GM12878 (cell line): ENCODE measurements at regions not wholly inside any gene's neighbourhood (a gene's known extent, or its start where the extent isn't known, plus 50 kb on each side); places are given as distances from the start of the nearest gene placed in this dataset.
A peak's percentile ranks its signal among the peaks of the same experiment; 100 is the strongest.

Experiments used
- ATAC-seq: fragments of 200-7000 bp; cut with Tn5 transposase; 3 replicates; pipeline ENCODE4 v1.9.1; 2020; ENCODE audit warnings: mild to moderate bottlenecking, moderate library complexity
- BruUV-seq: library from RNA; stranded (reverse); fragments of 400-500 nt; replicated peaks from 2 replicates; lab custom pipeline; 2021; lab: Mats Ljungman, UMichigan
- CTCF ChIA-PET: fragments of 300-600 bp; sonication (Branson Sonifier 250); formaldehyde crosslinking; extraction: SDS; loops from one replicate; lab custom pipeline; 2021; ENCODE audit warnings: inconsistent platforms; lab: Yijun Ruan, JAX
- POLR2A ChIA-PET: fragments of 350-600 bp; formaldehyde crosslinking; extraction: SDS; loops from one replicate; lab custom pipeline; 2021; ENCODE audit warnings: inconsistent platforms; lab: Charles Lee
- RAD21 ChIA-PET: fragments of 300-600 bp; sonication (Branson Sonifier 250); formaldehyde crosslinking; loops from one replicate; lab custom pipeline; 2023; ENCODE audit warnings: antibody characterized with exemption; ENCODE audit not compliant: unreplicated experiment; lab: Charles Lee
- SMC1A ChIA-PET: fragments of 300-600 bp; sonication (Branson Sonifier 250); formaldehyde crosslinking; loops from one replicate; lab custom pipeline; 2023; ENCODE audit not compliant: unreplicated experiment, uncharacterized antibody; lab: Charles Lee
- DNase-seq: peaks from one replicate; pipeline ENCODE4 v3.0.0-alpha.2; 2011; ENCODE audit warnings: low read depth, low spot score
- FAIRE-seq: peaks from 3 replicates; lab custom pipeline; 2011; peaks lifted over from hg19 to GRCh38; lab: Jason Lieb, UNC
- H2AFZ ChIP-seq: 2 replicates; pipeline ENCODE4 v1.6.0; 2011; ENCODE audit warnings: low read depth, low read length, control low read depth; ENCODE audit not compliant: control insufficient read depth
- H3K27ac ChIP-seq: 2 replicates; pipeline ENCODE4 v1.5.1; 2011; ENCODE audit warnings: control low read depth; ENCODE audit not compliant: control insufficient read depth, insufficient read depth
- H3K27me3 ChIP-seq, 2 experiments: replicated peaks in 1 of 2; 2 replicates each; pipeline versions ENCODE4 v1.6.0 to v1.6.1; 2011; ENCODE audit warnings: low read length in 1 of 2; ENCODE audit not compliant: control insufficient read depth in 2 of 2, insufficient read depth in 2 of 2
- H3K36me3 ChIP-seq, 2 experiments: 2 replicates each; pipeline ENCODE4 v1.5.1; 2011; ENCODE audit warnings: low read length in 1 of 2; ENCODE audit not compliant: control insufficient read depth in 2 of 2, insufficient read depth in 2 of 2
- H3K4me1 ChIP-seq: 2 replicates; pipeline ENCODE4 v1.6.1; 2011; ENCODE audit warnings: mild to moderate bottlenecking, low read length, moderate library complexity, mixed read lengths; ENCODE audit not compliant: control insufficient read depth, insufficient read depth
- H3K4me2 ChIP-seq: 2 replicates; pipeline ENCODE4 v1.6.0; 2011; ENCODE audit warnings: control low read depth; ENCODE audit not compliant: control insufficient read depth, insufficient read depth
- H3K4me3 ChIP-seq: fragments of 200-600 bp; sonication (generic); 2 replicates; pipeline ENCODE4 v1.5.1; 2016
- H3K79me2 ChIP-seq: 2 replicates; pipeline ENCODE4 v1.6.0; 2011; ENCODE audit warnings: low read length; ENCODE audit not compliant: control insufficient read depth, insufficient read depth
- H3K9ac ChIP-seq: 2 replicates; pipeline ENCODE4 v1.8.0; 2011; ENCODE audit warnings: low read length, control low read depth, mixed read lengths; ENCODE audit not compliant: control insufficient read depth, insufficient read depth
- H3K9me3 ChIP-seq: replicated peaks from 3 replicates; pipeline ENCODE4 v1.5.1; 2011; ENCODE audit warnings: mild to moderate bottlenecking, low read length; ENCODE audit not compliant: control insufficient read depth, insufficient read depth
- H4K20me1 ChIP-seq: 2 replicates; pipeline ENCODE4 v1.6.0; 2011; ENCODE audit not compliant: control insufficient read depth, insufficient read depth
- ASH2L ChIP-seq: fragments of 300-600, 200-600 bp; sonication (generic); IDR thresholded peaks from 2 replicates; pipeline ENCODE4 v1.6.1; 2017; ENCODE audit warnings: low read depth, mild to moderate bottlenecking, borderline replicate concordance
- E4F1 ChIP-seq: fragments of 450-650 bp; IDR thresholded peaks from 2 replicates; pipeline ENCODE4 v1.6.1; 2018; ENCODE audit warnings: borderline replicate concordance, mild to moderate bottlenecking; ENCODE audit not compliant: partially characterized antibody
- EP300 ChIP-seq, 2 experiments: fragments of 150-350 bp in 1 of 2; IDR thresholded peaks; 2 replicates each; pipeline ENCODE4 v1.6.1; 2011 to 2012; ENCODE audit warnings: low read depth in 2 of 2, low read length in 2 of 2, borderline replicate concordance in 1 of 2, improper control_type of control experiment in 1 of 2, inconsistent platforms in 1 of 2; ENCODE audit not compliant: control insufficient read depth in 1 of 2
- EZH2 ChIP-seq: IDR thresholded peaks from 2 replicates; pipeline ENCODE4 v1.6.1; 2012; ENCODE audit warnings: low read depth, mild to moderate bottlenecking, control low read depth, inconsistent platforms, low read length, borderline replicate concordance; ENCODE audit not compliant: control insufficient read depth
- FOXK2 ChIP-seq: fragments of 450-650 bp; IDR thresholded peaks from 2 replicates; pipeline ENCODE4 v1.6.1; 2017; ENCODE audit warnings: mild to moderate bottlenecking, moderate library complexity
- GATAD2B ChIP-seq: fragments of 450-650 bp; conservative IDR thresholded peaks from 2 replicates; pipeline ENCODE4 v1.6.1; 2017; ENCODE audit warnings: low read depth, mild to moderate bottlenecking, moderate library complexity
- HCFC1 ChIP-seq: fragments of 150-350 bp; IDR thresholded peaks from 2 replicates; pipeline ENCODE4 v1.6.1; 2014; ENCODE audit warnings: low read length
- MLLT1 ChIP-seq: fragments of 450-650 bp; IDR thresholded peaks from 2 replicates; pipeline ENCODE4 v1.6.1; 2016; ENCODE audit warnings: mild to moderate bottlenecking
- NFIC ChIP-seq: IDR thresholded peaks from 2 replicates; pipeline ENCODE4 v1.6.1; 2012; ENCODE audit warnings: low read depth, mild to moderate bottlenecking, inconsistent platforms, low read length, moderate library complexity
- SMAD5 ChIP-seq: IDR thresholded peaks from 2 replicates; pipeline ENCODE4 v1.6.1; 2016; ENCODE audit warnings: antibody characterized with exemption, low read depth
- ZSCAN29 ChIP-seq: fragments of 450-650 bp; IDR thresholded peaks from 2 replicates; pipeline ENCODE4 v1.6.1; 2017; ENCODE audit warnings: mild to moderate bottlenecking, moderate library complexity
- WGBS: methylation state at CpG from one replicate; pipeline ENCODE4 v1.1.6; 2016; ENCODE audit warnings: low lambda C conversion rate; ENCODE audit not compliant: insufficient replicate concordance, insufficient coverage; ENCODE audit errors: missing lambda C conversion rate; 5-methylcytosine and 5-hydroxymethylcytosine counted together
- in situ Hi-C: fragments of 300-500 bp; cut with MboI; formaldehyde crosslinking; loops from 9 replicates; pipeline ENCODE4 v1.14.3; 2018; ENCODE audit warnings: mixed read lengths
- intact Hi-C: fragments of 100-400 bp; cut with micrococcal nuclease; formaldehyde crosslinking; loops from one replicate; pipeline ENCODE4 v1.14.2; 2022; ENCODE audit not compliant: unreplicated experiment
- TF ChIP-seq, protein P1 (sequence below): IDR thresholded peaks from 2 replicates; pipeline ENCODE4 v1.6.1; 2012; ENCODE audit warnings: low read depth, low read length, improper control_type of control experiment
- TF ChIP-seq, protein P2 (sequence below): IDR thresholded peaks from 2 replicates; pipeline ENCODE4 v1.6.1; 2011; ENCODE audit warnings: low read depth, mild to moderate bottlenecking, low read length, moderate library complexity, borderline replicate concordance; ENCODE audit errors: extremely low read depth
- TF ChIP-seq, protein P3 (sequence below), 3 experiments: IDR thresholded peaks in 2 of 3; conservative IDR thresholded peaks in 1 of 3; 2 replicates each; pipeline ENCODE4 v1.5.1; 2011; ENCODE audit warnings: low read depth in 3 of 3, low read length in 3 of 3, mild to moderate bottlenecking in 3 of 3, control low read depth in 2 of 3, moderate library complexity in 2 of 3, inconsistent platforms in 1 of 3, mixed read lengths in 1 of 3; ENCODE audit not compliant: control insufficient read depth in 2 of 3, insufficient read depth in 1 of 3; ENCODE audit errors: extremely low read depth in 1 of 3
- TF ChIP-seq, protein P4 (sequence below): IDR thresholded peaks from 2 replicates; pipeline ENCODE4 v1.6.1; 2011; ENCODE audit warnings: low read depth, low read length, improper control_type of control experiment, borderline replicate concordance

DNA sequence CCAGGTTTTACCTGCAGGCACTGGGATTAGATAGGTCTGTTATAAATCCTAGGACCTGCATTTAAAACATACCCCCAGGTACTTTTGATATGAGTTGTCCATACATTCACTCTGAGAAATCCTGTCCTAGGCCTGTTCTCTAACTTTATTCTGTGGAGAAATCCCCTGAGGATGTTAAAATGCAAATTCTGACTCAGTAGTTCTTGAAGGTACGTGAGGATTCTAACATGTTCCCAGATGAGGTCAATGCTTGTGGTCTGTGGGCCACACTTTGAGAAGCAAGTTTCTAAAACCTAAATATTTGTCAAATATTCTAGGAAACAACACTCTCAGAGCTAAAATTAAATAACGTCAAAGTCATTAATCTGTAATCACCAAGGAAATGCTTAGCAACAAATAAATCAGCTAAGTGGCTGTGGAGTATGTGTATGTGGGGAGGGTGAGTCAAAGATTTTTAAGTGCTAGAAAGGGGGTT is 101.3 kb upstream of the MAGEB16 start:
- H3K4me2 ChIP-seq: 0 out of 2 replicates have a peak overlapping the region, but pooled peaks have one; percentile 14
- in situ Hi-C loops (no loop called here), intact Hi-C loops (no loop called here)
- RAD21 ChIA-PET: interaction anchor here (1.1 kb wide), 1 partner anchor 316 kb away, joined by 3 read pairs; no protein-coding TSS in a partner anchor
- CTCF ChIA-PET: no interaction called here
- H3K4me1 ChIP-seq: no peaks in the 10 kb centered on the region
- peak; percentile 59 for FAIRE-seq
- DNase-seq: peak; percentile 47
- no peaks in the 10 kb centered on the region for H3K36me3 ChIP-seq
- H3K27ac ChIP-seq: no peak overlapping the region
- POLR2A ChIA-PET: no interaction called here
- no peak overlapping the region for H3K4me3 ChIP-seq
- ATAC-seq: peak; percentile 75
- H4K20me1 ChIP-seq: no peaks in the 10 kb centered on the region
- no peak overlapping the region for H3K9ac ChIP-seq
- 0% methylated on average over 2 of the region's 2 CpGs for WGBS
- H3K27me3 ChIP-seq: no peaks in the 10 kb centered on the region
- SMC1A ChIA-PET: interaction anchor here (1.1 to 1.5 kb wide), 3 partner anchors 15 to 23 kb away, joined by 3 to 4 read pairs (median 4); no protein-coding TSS in a partner anchor
- H3K79me2 ChIP-seq: no peaks in the 10 kb centered on the region
- no peak overlapping the region for H2AFZ ChIP-seq
- no TSS peak for BruUV-seq
- no peaks in the 10 kb centered on the region for H3K9me3 ChIP-seq
- TF ChIP-seq EP300 (IDR thresholded peaks at IDR 0.05; ENCODE audit: borderline replicate concordance in 1 of 2, control insufficient read depth in 1 of 2, low read depth in 2 of 2, low read length in 2 of 2) (peak in 1 of 2 experiments; percentile 72; a peak in 2 of 4 replicates), MLLT1 (no peak), ASH2L (no peak), NFIC (peak; percentile 85), SMAD5 (no peak), HCFC1 (no peak), GATAD2B (0 out of 2 replicates have a peak, but pooled peaks have one; percentile 21), FOXK2 (no peak), ZSCAN29 (no peak), EZH2 (no peak), E4F1 (no peak)
- TF ChIP-seq, protein P1, sequence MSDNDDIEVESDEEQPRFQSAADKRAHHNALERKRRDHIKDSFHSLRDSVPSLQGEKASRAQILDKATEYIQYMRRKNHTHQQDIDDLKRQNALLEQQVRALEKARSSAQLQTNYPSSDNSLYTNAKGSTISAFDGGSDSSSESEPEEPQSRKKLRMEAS: no peak
- TF ChIP-seq, protein P2, sequence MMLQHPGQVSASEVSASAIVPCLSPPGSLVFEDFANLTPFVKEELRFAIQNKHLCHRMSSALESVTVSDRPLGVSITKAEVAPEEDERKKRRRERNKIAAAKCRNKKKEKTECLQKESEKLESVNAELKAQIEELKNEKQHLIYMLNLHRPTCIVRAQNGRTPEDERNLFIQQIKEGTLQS: no peak
- TF ChIP-seq, protein P3, sequence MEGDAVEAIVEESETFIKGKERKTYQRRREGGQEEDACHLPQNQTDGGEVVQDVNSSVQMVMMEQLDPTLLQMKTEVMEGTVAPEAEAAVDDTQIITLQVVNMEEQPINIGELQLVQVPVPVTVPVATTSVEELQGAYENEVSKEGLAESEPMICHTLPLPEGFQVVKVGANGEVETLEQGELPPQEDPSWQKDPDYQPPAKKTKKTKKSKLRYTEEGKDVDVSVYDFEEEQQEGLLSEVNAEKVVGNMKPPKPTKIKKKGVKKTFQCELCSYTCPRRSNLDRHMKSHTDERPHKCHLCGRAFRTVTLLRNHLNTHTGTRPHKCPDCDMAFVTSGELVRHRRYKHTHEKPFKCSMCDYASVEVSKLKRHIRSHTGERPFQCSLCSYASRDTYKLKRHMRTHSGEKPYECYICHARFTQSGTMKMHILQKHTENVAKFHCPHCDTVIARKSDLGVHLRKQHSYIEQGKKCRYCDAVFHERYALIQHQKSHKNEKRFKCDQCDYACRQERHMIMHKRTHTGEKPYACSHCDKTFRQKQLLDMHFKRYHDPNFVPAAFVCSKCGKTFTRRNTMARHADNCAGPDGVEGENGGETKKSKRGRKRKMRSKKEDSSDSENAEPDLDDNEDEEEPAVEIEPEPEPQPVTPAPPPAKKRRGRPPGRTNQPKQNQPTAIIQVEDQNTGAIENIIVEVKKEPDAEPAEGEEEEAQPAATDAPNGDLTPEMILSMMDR (IDR thresholded peaks at IDR 0.05 in 2 of 3, conservative IDR thresholded peaks at IDR 0.05 in 1 of 3; ENCODE audit: control insufficient read depth in 2 of 3, extremely low read depth in 1 of 3, insufficient read depth in 1 of 3, low read depth in 3 of 3, low read length in 3 of 3): no peak
- TF ChIP-seq, protein P4, sequence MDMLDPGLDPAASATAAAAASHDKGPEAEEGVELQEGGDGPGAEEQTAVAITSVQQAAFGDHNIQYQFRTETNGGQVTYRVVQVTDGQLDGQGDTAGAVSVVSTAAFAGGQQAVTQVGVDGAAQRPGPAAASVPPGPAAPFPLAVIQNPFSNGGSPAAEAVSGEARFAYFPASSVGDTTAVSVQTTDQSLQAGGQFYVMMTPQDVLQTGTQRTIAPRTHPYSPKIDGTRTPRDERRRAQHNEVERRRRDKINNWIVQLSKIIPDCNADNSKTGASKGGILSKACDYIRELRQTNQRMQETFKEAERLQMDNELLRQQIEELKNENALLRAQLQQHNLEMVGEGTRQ: no peak
